ENCODE measurements at regions not wholly inside any gene's neighbourhood (a gene's known extent, or its start where the extent isn't known, plus 50 kb on each side); places are given as distances from the start of the nearest gene placed in this dataset.

GRCh38 chr1:70552662-70553566 lies 141.8 kb downstream of the CTH start:
- H3K36me3 ChIP-seq: no peaks in the 10 kb centered on the region
- TF ChIP-seq EP300 (IDR thresholded peaks at IDR 0.05): no peak
- no peak for TF ChIP-seq POLR2AphosphoS5 (IDR thresholded peaks at IDR 0.05)
- no peak for TF ChIP-seq POLR2A (IDR thresholded peaks at IDR 0.05)
- TF ChIP-seq CTCF (IDR thresholded peaks at IDR 0.05): no peak
- H3K4me3 ChIP-seq: no peak overlapping the region
- no peak overlapping the region for H3K27ac ChIP-seq
- H3K4me1 ChIP-seq: no peaks in the 10 kb centered on the region
- 6 to 13% methylated on average over 2 of the region's 2 CpGs for WGBS, 2 donors (ENCODE audit: low coverage in 1 of 2)
- H3K27me3 ChIP-seq: no peaks in the 10 kb centered on the region
- H3K9me3 ChIP-seq: no peaks in the 10 kb centered on the region
- no peak for ATAC-seq

DNA sequence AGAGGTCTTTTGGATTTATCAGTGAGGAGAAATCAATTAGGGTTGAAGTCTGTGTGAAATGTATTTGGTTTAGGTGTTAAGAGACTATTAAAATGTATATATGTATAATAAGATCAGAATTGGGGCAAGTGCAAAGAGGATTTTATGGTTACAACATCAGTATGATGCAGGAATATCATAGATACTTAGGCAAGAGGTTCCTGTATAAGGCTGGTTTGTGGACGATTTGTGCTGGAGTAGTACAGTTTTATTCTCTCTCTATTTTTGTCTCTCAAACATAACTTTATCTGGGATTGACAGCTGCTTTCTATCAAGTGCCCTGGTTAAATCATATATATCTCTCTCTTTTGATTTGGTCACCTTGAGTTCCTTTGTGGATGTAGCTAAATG lies 142.5 kb downstream of the CTH start:
- TF ChIP-seq CTCF (IDR thresholded peaks at IDR 0.05) (no peak), EP300 (IDR thresholded peaks at IDR 0.05) (no peak), POLR2A (IDR thresholded peaks at IDR 0.05) (no peak), POLR2AphosphoS5 (IDR thresholded peaks at IDR 0.05) (no peak)
- no peak for ATAC-seq

DNA sequence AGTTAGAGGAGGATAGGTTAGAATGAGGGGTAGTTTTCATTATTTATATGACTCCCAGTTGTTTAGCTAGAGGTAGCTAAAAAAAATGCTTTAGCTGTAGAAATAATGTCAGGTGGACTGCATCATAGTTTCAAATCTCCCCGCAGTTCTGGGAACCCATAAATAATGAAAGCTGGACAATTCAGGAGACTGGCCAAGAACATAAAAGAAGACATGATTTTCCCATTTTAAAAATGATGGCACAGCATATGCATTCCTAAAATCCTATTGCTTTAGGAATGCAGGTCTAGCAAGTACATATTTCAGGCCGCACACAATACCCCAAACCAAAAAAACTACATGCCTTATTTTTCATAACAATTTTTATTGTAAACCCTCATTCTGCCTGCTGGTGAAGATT lies 143.3 kb downstream of the CTH start:
- no peak overlapping the region for H3K27ac ChIP-seq
- no peak overlapping the region for H3K4me3 ChIP-seq
- WGBS, 2 donors (ENCODE audit: low coverage in 1 of 2): 24 to 56% methylated on average over 2 of the region's 2 CpGs
- no peaks in the 10 kb centered on the region for H3K36me3 ChIP-seq
- no peaks in the 10 kb centered on the region for H3K9me3 ChIP-seq
- H3K4me1 ChIP-seq: no peaks in the 10 kb centered on the region
- ATAC-seq: no peak
- TF ChIP-seq POLR2AphosphoS5 (IDR thresholded peaks at IDR 0.05): no peak
- no peak for TF ChIP-seq POLR2A (IDR thresholded peaks at IDR 0.05)
- TF ChIP-seq CTCF (IDR thresholded peaks at IDR 0.05): no peak
- no peak for TF ChIP-seq EP300 (IDR thresholded peaks at IDR 0.05)
- no peaks in the 10 kb centered on the region for H3K27me3 ChIP-seq

More for the DNA sequence above, 142.5 kb downstream of the CTH start:
- no peak overlapping the region for H3K27ac ChIP-seq
- 13 to 36% methylated on average over 1 of the region's 1 CpG for WGBS, 2 donors (ENCODE audit: low coverage in 1 of 2)
- no peak overlapping the region for H3K4me3 ChIP-seq
- no peaks in the 10 kb centered on the region for H3K27me3 ChIP-seq
- no peaks in the 10 kb centered on the region for H3K9me3 ChIP-seq
- no peaks in the 10 kb centered on the region for H3K4me1 ChIP-seq
- no peaks in the 10 kb centered on the region for H3K36me3 ChIP-seq

GRCh38 chr1:70556541-70556940 lies 145.5 kb downstream of the CTH start:
- no peaks in the 10 kb centered on the region for H3K9me3 ChIP-seq
- WGBS, 2 donors (ENCODE audit: low coverage in 1 of 2): 83 to 86% methylated on average over 2 of the region's 2 CpGs
- no peak overlapping the region for H3K27ac ChIP-seq
- no peaks in the 10 kb centered on the region for H3K36me3 ChIP-seq
- no peak overlapping the region for H3K4me3 ChIP-seq
- no peaks in the 10 kb centered on the region for H3K4me1 ChIP-seq
- no peak for ATAC-seq
- TF ChIP-seq EP300 (IDR thresholded peaks at IDR 0.05): no peak
- H3K27me3 ChIP-seq: no peaks in the 10 kb centered on the region

GRCh38 chr1:70567167-70567566 lies 156.1 kb downstream of the CTH start:
- no peak for TF ChIP-seq POLR2AphosphoS5 (IDR thresholded peaks at IDR 0.05)
- no peak for TF ChIP-seq EP300 (IDR thresholded peaks at IDR 0.05)
- no peak for TF ChIP-seq POLR2A (IDR thresholded peaks at IDR 0.05)
- TF ChIP-seq CTCF (IDR thresholded peaks at IDR 0.05): no peak
- Histone ChIP-seq H3K4me3 (no peak overlapping the region), H3K27me3 (no peaks in the 10 kb centered on the region), H3K4me1 (no peaks in the 10 kb centered on the region), H3K27ac (no peak overlapping the region), H3K9me3 (no peaks in the 10 kb centered on the region), H3K36me3 (no peaks in the 10 kb centered on the region)
- WGBS, 2 donors (ENCODE audit: low coverage in 1 of 2): 67 to 100% methylated on average over 1 to 3 of the region's 5 CpGs
- no peak for ATAC-seq

Measured in gastroesophageal sphincter (tissue), 4 donors.